ENCODE measurements at regions not wholly inside any gene's neighbourhood (a gene's known extent, or its start where the extent isn't known, plus 50 kb on each side); places are given as distances from the start of the nearest gene placed in this dataset.

DNA sequence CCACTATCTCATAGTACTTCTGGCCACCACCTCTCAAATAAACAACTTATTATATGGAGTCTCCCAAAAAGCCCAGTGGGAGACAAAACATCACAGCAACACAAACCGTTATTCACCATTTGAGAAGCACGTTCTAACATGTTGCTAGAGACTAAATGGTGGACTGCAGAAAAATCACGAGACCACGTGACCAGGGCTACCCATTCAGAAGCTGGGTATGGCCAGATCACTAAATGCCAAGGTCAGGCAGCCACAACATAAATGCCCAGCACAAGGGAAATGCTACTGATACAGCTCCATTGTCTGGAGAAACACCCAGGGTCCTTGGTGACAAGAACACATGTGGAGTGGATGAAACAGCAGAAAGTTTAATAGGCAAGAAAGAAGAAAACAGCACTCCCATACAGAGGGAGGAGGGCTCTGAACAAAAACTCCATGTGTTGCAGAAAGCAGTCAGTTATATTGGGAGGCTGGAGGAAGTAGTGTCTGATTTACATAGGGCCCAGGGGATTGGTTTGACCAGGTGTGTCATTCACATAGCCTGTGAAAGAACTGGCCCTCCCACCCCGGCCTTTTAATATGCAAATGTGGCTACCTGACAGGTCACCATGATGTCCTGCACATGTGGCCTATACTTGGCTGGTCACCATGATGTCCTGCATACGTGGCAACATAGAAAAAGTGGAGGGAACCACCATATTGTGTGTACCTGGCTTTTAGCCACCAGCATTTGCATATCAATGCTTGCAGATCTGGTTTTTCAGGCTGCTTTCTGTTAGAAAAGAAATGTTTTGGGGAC is 97.2 kb downstream of the TRIM36 start:
- no peak for DNase-seq (ENCODE audit: low read depth in 2 of 3, low spot score in 2 of 3)

DNA sequence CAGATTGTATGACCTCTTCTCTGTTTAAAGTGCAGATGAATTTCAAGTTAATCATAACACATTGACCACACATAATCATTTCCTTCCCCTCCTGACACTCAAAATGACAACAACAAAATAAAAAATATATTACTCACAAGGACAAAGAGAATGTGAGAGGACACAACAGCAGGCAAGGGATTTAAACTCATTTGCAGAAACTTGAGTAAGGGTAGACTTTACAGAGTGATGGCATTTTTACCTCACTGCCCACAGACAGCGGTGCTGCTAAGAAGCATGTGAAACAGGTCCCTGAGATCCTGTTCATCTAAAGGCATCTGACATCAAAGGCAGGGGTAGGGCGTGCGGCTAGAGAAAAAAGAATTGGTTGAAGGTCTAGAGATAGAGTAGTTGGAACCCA is 99.0 kb downstream of the TRIM36 start:
- DNase-seq (ENCODE audit: low read depth in 2 of 3, low spot score in 2 of 3): no peak

DNA sequence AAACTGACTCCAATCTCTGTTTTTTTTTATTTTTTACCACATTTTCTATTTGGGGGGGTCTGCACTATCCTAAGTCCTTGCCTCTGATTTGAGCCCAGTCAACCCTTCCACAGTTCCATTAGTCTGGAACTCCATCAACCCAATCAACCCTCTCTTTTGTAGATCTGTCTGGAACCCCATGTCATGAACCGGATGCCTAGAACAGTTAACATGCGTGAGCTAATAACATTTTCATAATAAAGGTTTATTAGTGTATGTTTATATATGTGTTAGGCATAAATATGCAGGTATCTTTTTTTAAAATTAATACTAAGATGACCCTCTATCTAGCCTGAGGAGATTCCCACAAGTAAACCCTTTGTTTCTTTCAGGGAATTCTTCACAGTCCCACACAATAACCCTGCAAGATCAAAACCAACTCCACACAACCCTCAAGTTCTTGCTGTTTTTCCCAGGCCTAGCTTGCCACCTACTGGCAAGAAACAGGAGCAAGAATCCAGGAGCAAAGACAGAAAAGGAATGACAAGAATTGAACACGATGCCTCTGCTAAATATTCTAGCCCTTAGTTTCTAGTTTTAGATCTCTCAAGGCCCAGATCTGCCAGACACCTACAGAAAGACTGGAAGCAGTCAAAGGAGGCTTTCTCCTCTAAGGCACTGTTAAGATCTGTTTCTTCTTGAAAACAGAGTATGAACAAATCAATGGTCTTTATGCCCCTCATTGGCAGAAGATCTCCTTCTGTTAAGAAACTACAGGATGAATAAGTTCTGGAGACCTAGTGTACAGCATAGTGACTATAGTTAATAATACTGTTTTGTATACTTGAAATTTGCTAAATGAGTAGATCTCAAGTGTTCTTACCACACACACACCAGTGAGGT is 100.4 kb downstream of the TRIM36 start:
- DNase-seq (ENCODE audit: low read depth in 2 of 3, low spot score in 2 of 3): no peak

DNA sequence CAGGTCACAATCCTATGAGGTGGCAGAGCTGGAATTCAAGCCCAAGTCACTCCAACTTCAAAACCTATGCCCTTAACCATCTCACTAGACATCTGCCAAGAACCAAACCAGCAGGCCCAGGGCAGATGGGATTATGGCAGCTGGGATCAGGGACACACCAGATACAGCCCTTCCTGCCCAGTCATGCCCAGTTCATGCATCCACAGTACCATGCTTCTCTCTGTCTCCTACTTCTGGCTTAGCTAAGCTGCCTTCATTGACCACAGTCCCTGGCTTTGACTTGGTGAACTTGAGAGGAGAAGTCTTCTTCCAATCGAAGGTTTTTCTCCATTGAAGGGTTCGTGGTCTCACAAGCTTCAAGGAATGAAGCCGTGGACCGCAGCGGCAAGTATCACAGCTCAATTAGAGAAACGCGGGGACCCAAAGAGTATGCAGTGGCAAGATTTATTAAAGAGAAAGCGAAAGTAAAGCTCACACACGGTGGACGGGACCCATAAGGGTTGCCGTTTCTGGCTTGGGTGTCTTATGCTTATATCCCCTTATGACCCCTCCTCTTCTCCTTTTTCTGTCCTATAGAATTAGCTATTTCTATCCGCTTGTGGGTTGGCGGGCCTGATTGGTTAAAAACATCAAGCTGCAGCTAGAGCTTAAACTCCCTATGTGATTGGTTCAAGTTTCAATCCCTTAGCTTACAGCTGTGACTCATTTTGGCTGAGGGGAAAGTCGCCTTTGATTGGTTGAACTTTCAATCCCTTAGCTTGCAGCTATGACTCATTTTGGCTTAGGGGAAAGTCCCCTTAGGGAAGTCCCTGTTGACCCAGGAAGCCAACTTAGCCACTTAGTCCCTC is 101.2 kb downstream of the TRIM36 start:
- DNase-seq (ENCODE audit: low read depth in 2 of 3, low spot score in 2 of 3): peak in 1 of 3 experiments; percentile 2

DNA sequence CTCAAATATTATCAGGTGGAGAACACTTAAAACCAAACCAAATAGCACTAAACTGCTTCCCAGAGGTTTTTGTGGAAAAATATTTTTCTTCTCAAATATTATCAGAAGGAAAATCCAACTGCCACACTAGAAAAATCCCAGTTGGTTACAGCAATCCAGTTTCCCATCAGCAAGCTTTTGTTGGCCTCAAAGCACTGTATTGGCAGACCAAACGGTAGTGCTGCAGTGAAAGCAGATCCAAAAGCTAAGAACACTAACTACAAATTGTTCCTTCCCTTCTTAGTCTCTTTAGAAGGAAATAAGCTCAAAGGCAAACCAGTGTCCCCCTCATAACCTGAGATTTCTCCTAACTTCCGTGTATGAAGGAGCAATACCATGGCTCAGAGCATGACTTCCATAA is 105.3 kb downstream of the TRIM36 start:
- DNase-seq (ENCODE audit: low read depth in 2 of 3, low spot score in 2 of 3): no peak

DNA sequence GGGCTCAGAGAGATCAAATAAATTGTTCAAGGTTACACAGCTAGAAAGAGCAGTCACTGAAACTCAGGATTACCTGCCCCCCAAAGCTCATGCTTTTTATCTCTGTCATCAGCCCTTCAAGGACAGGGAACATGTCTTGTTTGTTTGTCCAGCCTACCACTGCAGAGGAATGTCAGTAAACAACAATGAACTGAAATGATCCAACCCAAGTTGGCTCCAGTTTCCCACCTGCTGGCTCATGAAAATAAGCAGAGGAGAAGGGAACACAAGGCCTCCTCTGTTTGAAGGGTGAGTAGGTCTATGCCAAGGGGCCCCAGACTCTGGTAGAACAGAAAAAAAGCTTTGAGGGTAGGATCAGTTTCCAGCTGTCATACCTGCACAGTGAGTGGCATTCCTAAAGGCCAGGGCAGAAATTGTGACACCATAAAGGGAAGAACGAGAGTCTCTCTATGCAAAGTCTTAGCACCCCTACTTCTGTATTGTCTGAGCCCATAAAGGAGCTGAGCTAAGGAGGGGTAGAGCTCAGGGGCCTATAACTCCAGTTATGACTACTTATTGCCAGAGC is 115.2 kb downstream of the TRIM36 start:
- DNase-seq (ENCODE audit: low read depth in 2 of 3, low spot score in 2 of 3): no peak

DNA sequence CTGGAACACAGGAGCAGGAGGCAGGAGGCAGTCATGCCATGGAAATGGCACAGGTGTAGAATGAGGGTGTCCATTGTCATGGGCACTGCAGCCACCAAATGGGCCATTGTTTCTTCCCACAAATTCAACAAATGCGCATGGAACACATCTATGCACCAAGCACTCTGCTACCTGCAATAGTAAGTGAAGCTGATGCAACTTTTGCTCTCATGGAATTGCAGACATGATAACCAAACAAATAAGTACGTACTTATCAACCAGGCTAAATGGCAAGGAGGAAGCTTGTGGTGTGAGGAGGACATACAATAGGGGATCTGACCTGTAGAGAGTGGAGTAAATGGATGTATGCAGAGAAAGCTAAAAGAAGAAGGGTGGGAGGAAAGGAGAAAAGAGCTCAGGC is 116.8 kb downstream of the TRIM36 start:
- DNase-seq (ENCODE audit: low read depth in 2 of 3, low spot score in 2 of 3): no peak

DNA sequence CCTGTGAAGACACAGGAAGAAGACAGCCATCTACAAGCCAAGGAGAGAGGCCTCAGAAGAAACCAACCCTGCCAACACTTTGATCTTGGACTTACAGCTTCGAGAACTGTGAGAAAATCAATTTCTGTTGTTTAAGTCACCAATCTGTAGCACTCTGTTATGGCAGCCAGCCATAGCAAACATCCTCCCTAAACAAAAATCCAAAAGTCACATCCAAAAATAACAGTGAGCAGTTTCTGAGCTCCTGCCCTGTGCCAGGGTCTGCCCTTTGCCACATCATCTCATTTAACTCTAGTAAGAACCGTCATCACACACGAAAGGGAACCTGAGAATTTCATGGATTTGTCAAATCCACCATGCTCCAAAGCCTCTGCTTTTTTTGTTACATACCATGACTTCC is 118.8 kb downstream of the TRIM36 start:
- no peak for DNase-seq (ENCODE audit: low read depth in 2 of 3, low spot score in 2 of 3)

DNA sequence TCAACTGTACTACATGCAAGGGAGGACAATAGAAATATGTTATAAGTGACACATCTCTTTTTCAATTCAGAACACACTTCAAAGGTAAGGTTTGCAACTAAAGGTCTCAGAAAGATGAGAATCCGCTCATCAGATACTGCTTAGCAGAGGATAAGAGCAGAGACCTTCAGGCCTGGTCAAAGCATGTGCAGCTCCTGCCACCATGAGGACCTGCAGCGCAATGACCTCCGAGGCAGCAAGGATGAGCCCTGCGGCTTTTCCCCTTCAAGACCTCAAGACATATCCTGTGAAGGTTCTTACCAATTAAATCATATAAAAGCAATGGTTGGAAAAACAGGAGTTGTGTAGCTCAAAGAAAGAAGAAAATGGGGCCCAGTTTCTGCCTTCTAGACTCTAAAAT is 135.8 kb downstream of the TRIM36 start:
- DNase-seq (ENCODE audit: low read depth in 2 of 3, low spot score in 2 of 3): no peak

DNA sequence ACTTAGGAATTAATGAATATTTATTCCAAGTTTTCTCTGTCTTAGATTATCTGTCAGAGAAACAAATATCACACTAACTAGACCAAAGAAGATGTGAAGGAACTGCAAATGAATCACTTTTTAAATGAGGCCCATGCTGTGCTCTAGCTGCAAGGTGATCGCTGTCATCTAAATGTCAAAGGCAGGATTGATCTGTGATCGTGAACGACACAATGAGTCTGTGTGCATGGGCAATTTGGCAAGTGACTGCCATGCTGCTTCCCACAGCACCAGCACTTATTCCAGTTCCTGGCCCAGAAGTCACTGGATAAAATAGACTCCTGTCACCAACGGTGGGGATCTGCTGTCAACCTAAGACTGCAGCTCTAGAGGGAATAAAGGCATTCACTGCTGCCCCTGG is 141.2 kb downstream of the TRIM36 start:
- DNase-seq (ENCODE audit: low read depth in 2 of 3, low spot score in 2 of 3): no peak

DNA sequence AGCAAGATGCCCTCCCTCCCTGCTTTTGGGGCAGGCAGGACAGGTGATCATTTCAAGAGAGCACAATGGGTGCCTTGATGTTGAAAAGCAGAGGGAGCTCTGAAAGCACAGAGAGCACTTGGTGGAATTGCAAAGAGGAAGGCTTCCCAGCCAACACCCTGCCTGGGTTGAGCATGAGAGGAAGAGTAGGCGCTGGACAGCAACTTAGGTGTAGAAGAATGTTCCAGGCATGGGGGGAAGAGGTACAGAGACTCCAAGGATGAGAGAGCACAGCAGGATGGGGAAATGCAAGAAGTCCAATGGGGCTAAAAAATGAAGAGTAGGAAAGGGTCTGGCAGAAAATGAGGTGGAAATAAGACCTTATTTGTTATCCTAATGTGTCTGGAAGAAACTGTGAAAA is 144.8 kb downstream of the TRIM36 start:
- DNase-seq (ENCODE audit: low read depth in 2 of 3, low spot score in 2 of 3): no peak

DNA sequence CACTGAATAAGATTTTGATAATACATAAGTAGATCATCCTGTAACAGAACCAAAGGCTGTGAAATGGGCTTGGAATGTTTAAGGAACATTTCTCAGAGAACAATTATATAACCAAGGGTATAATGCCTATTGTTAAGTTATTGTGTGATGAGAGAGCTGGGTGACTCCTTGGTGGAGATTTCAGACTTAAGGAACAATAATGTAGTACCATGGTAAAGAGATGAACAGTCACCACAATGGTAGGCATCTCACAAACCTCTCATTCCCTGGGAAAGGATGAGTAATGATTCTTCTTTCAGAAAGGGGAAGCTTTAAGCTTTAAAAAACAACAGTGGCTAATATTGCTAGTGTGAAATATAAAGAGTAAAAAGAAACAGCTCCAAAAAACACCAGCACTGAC is 147.4 kb downstream of the TRIM36 start:
- no peak for DNase-seq (ENCODE audit: low read depth in 2 of 3, low spot score in 2 of 3)

DNA sequence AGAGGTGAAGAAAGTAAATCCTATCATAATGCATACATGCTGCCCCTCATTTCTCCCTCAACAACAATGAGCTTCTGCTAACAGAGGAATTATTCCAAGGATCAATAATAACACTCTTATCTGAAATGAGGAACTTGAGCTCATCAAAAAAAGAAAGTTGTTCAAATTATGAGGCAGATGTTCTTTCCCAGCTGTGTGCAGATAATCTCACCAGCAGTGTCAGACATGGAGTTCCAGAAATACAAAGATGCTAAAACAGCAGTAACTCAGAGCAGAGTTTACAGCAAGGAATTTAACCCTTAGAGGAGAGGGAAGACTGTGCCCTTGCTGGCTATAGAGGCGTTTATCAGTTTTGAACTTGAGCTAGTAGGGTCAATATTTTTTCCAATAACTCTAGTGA is 153.1 kb downstream of the TRIM36 start:
- no peak for DNase-seq (ENCODE audit: low read depth in 2 of 3, low spot score in 2 of 3)

DNA sequence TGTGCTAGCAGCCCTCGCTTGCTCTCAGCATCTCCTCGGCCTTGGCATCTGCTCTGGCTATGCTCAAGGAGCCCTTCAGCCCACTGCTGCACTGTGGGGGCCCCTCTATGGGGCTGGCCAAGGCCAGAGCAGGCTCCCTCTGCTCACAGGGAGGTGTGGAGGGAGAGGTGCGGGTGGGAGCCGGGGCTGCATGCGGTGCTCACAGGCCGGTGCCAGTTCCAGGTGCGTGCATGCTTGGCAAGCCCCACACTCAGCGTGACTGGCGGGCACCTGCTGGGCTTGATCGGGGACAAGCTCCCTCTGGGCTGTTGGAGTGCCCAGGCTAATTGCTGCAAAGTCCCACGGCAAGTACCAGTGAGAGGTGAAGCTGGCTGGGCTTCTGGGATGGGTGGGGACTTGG is 170.5 kb downstream of the TRIM36 start:
- DNase-seq (ENCODE audit: low read depth in 2 of 3, low spot score in 2 of 3): no peak

DNA sequence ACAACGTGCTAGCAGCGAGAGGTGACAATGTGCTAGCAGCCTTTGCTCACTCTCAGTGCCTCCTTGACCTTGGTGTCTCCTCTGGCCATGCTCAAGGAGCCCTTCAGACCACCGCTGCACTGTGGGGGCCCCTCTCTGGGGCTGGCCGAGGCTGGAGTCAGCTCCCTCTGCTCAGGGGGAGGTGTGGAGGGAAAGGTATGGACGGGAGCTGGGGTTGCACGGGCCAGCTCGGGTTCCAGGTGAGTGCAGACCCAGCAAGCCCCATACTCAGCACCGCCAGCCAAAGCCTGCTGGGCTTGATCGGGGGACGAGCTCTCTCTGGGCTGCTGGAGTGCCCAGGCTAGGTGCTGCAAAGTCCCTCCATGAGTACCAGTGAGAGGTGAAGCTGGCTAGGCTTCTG is 180.2 kb downstream of the TRIM36 start:
- DNase-seq (ENCODE audit: low read depth in 2 of 3, low spot score in 2 of 3): no peak

DNA sequence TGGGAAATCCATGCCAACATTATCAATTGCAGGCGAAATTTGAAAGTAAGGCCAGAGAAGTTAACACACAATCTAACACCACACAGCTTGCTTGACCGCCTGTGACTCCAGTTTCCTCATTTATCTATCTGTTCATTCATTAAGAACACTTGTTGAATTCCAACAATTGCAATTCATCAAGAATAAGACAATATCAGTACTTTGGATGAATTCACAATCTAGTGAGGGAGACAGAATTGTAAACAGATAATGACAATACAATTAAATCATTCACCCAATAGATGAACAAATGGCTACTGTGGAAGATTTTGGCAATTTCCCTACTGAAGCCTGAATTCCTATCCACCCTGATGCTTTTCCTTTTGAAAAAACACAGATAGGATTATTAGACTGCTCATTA is 181.6 kb downstream of the TRIM36 start:
- DNase-seq (ENCODE audit: low read depth in 2 of 3, low spot score in 2 of 3): no peak

DNA sequence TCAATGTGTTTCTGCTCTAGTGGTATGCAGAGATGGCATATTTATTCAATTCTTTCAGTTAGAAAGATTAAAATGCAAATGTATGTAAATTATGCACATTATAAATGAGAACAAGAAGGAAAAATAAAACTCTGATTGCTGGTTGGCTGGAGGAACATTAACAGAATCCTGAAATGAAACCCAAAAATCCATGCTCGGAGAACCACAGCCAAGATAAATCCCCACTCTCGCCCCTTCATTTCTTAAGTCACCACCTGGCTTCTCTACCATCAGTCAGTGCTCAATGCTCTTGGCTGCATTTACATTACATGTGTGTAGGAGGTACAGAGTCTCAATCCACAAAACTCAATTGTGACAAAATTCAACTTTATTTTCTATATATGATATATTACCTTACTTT is 184.9 kb downstream of the TRIM36 start:
- no peak for DNase-seq (ENCODE audit: low read depth in 2 of 3, low spot score in 2 of 3)

DNA sequence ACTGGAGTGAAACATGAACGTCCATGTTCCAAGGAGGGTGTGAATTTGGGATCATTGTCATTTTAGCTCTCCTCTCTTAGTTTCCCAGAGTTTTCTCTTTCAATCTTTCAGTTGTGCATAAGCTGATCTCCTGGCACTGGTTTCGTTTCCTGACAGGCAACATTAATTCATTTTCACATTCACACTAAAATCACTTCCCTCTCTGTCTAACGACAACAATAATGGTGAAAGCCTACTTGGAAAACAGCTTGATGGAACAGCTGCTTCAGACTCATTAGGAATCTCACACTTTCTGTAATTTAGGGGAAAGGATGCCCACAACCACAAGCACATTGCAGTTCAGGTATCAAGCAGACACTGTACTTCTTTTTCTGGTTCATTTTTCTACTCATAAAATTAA is 188.6 kb downstream of the TRIM36 start:
- DNase-seq (ENCODE audit: low read depth in 2 of 3, low spot score in 2 of 3): no peak

DNA sequence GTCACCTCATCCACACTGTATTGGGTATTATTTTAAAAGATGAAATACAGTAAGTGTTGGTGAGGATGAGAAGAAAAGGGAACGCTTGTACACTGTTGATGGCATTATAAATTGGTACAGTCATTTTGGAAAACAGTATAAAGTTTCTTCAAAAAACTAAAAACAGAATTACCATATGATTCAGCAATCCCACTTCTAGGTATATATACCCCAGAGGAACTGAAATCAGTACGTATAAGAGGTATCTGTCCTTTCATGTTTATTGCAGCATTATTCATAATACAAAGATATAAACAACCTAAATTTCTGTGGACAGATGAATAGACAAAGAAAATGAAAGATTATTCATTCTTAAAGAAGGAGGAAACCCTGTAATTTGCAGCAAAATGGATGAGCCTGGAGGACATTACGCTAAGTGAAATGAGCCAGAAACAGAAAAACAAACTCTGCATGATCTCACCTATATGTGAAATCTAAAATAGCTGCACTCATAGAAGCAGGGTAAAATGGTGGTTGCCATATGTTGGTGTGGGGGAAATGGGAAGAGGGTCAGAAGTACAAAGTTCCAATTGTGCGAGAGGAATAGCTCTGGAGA is 191.6 kb downstream of the TRIM36 start:
- no peak for DNase-seq (ENCODE audit: low read depth in 2 of 3, low spot score in 2 of 3)

DNA sequence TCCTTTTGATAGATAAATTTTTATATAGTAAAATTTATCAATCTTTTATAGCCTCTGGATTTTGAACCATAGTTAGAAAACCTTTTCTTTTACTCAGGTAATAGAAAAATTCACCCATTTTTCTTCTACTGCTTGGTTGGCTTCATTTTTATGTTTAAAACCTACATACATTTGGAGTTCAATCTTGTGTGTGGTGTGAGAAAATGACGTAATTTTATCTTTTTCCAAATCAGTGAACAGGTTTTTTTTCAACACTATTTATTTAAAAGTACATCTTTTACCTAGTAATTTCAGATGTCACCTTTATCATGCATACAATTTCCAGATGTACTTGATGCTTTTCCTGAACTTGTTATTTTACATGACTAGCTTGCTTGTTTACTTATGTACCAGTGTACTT is 200.2 kb downstream of the TRIM36 start:
- DNase-seq (ENCODE audit: low read depth in 2 of 3, low spot score in 2 of 3): no peak

DNA sequence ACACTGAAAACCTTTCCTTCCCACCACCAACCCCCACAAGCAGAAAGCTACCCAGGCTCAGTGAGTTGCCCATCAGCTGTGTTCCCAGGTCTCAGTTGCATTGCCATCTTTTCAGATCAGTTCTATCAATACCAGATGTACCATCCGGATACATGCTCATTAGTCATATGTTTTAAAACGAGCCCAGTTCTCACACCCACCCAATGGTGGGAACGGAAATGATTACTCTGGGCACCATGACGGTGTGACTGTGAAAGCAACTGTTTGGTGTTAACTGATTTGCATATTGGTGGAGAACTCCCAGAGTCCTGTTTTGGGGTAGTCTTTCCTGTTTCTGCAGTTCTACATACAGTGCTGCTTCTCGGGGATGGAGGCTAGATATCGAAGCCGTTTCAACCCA is 212.3 kb downstream of the TRIM36 start:
- DNase-seq (ENCODE audit: low read depth in 2 of 3, low spot score in 2 of 3): no peak
